Lung (tissue), 11 donors: ENCODE measurements at regions not wholly inside any gene's neighbourhood (a gene's known extent, or its start where the extent isn't known, plus 50 kb on each side); places are given as distances from the start of the nearest gene placed in this dataset.

Source experiments
- ATAC-seq: fragments of 200-7000 bp; cut with Tn5 transposase; one replicate; pipeline ENCODE4 v1.9.1; 2020; ENCODE audit warnings: moderate number of reproducible peaks; ENCODE audit not compliant: insufficient read depth, low FRiP score
- DNase-seq, 3 donors: peaks; one replicate each; pipeline ENCODE4 v3.0.0-alpha.2; 2013 to 2017
- H3K27ac ChIP-seq, 2 donors: one replicate each; pipeline ENCODE4 v1.5.1; 2013; ENCODE audit warnings: mild to moderate bottlenecking in 2 of 2, moderate library complexity in 2 of 2, control low read depth in 1 of 2, inconsistent platforms in 1 of 2, low read depth in 1 of 2, low read length in 1 of 2
- H3K27me3 ChIP-seq, 3 donors: one replicate each; pipeline ENCODE4 v1.5.1; 2013; ENCODE audit warnings: low read length in 2 of 3; ENCODE audit not compliant: control insufficient read depth in 3 of 3, insufficient read depth in 3 of 3
- H3K36me3 ChIP-seq, 4 donors: one replicate each; pipeline ENCODE4 v1.5.1; 2013; ENCODE audit warnings: low read length in 4 of 4, mild to moderate bottlenecking in 1 of 4, moderate library complexity in 1 of 4; ENCODE audit not compliant: control insufficient read depth in 4 of 4, insufficient read depth in 4 of 4
- H3K4me1 ChIP-seq, 5 donors: one replicate each; pipeline ENCODE4 v1.5.1; 2013; ENCODE audit warnings: low read length in 5 of 5, mild to moderate bottlenecking in 2 of 5, moderate library complexity in 1 of 5; ENCODE audit not compliant: control insufficient read depth in 5 of 5, insufficient read depth in 5 of 5
- H3K4me3 ChIP-seq: one replicate; pipeline ENCODE4 v1.5.1; 2013; ENCODE audit warnings: mild to moderate bottlenecking, control low read depth, moderate library complexity
- H3K9ac ChIP-seq, 2 donors: one replicate each; pipeline ENCODE4 v1.5.1; 2013; ENCODE audit warnings: low read length in 2 of 2, control low read depth in 1 of 2; ENCODE audit not compliant: insufficient read depth in 1 of 2
- H3K9me3 ChIP-seq, 4 donors: one replicate each; pipeline ENCODE4 v1.5.1; 2013; ENCODE audit warnings: low read length in 3 of 4, mild to moderate bottlenecking in 1 of 4, moderate library complexity in 1 of 4; ENCODE audit not compliant: control insufficient read depth in 4 of 4, insufficient read depth in 3 of 4
- CTCF ChIP-seq: IDR thresholded peaks from 2 replicates; pipeline ENCODE4 v1.5.1; 2012; ENCODE audit warnings: mild to moderate bottlenecking; ENCODE audit errors: control extremely low read depth, extremely low read depth
- WGBS, 2 donors: extraction: QIAGEN DNeasy Blood & Tissue Kit; methylation state at CpG; one replicate each; pipeline ENCODE4 v1.1.7; 2013; 5-methylcytosine and 5-hydroxymethylcytosine counted together
- donor health status: control.
- donor health status: control.
- donor health status: Bipolar disorder and iron deficiency.
- donor health status: healthy.
- donor health status: DM: yes; HTN: yes; CAD: no.

DNA sequence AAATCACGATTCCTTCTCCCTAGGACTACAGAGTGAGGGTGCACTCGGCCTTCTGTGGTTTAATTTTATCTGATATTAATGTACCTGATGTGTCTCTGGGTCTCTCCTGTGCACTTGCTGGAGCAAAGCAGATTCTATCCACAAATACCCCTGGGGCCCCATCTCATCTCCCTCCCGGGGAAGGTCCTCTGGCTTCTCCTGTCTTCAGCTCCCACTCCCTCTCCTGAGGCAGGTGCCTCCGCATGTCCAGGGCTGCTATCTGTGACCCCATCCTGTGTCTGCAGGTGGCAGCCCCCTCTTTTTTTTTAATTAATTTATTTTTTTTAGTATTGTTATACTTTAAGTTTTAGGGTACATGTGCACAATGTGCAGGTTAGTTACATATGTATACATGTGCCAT lies 558.7 kb downstream of the BRD1 start:
- no peaks in the 10 kb centered on the region for H3K36me3 ChIP-seq
- H3K4me3 ChIP-seq = no peak overlapping the region
- no peak for TF ChIP-seq CTCF
- no peaks in the 10 kb centered on the region for H3K9me3 ChIP-seq
- no peak overlapping the region for H3K9ac ChIP-seq
- no peaks in the 10 kb centered on the region for H3K4me1 ChIP-seq
- peaks cover 9 to 45% (median 29%) of the 10 kb centered on the region in 3 donors for H3K27me3 ChIP-seq
- no peak for DNase-seq
- no peak for ATAC-seq
- H3K27ac ChIP-seq = no peak overlapping the region
- 44 to 49% methylated on average over 4 of the region's 4 CpGs for WGBS, 2 donors

GRCh38 chr22:49267996-49268395 lies 559.7 kb downstream of the BRD1 start:
- Histone ChIP-seq H3K4me3 (no peak overlapping the region), H3K27ac (no peak overlapping the region), H3K9ac (no peak overlapping the region), H3K27me3 (peaks cover 9 to 45% (median 29%) of the 10 kb centered on the region in 3 donors), H3K36me3 (no peaks in the 10 kb centered on the region), H3K4me1 (no peaks in the 10 kb centered on the region), H3K9me3 (no peaks in the 10 kb centered on the region)
- TF ChIP-seq CTCF = no peak
- DNase-seq (no peak), ATAC-seq (no peak)
- 48% methylated on average over 7 of the region's 7 CpGs for WGBS, 2 donors

DNA sequence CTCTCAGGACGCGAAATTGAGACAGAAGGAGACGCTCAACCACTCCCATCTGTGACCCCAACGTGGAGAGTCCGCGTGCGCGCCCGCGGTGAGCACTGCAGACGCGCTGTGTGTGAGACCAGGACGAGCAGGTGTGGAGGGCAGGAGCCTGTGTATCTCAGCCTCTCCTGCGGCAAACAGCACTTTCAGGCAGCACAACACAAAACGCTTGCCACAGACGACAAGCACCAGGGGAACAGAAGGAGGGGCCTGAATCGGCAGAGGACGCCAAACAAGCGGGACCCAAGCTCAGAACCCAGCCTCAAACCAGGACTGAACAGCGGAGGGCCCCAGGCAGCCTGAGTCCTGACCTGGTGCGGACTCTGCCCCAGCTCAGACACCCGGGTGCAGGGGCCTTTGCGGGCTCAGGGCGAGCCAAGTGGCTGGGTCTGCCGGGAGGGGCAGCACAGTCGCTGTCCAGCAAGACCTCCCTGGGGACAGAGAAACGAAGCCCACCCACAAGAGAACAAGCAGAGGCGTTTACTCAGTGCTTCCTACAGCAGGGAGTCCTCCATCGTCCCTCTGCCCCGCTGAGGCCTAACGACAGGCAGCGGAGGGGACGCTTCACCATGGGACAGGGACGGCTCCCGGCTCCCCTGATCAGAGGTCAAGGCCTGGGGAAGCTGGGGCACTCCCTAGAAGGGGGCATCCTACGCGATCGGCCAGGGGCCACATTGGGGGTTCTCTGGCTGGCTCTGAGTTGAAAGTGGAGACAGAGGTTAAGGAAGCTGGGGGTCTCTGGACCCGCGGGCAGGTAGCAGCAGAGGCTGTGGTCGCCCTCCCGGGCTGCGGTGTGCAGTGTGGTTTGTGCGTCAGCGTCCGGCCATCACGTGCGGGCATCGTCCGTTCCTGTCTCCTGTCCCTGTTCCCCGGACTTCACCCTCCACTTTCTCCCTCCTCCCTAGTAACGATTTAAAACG lies 560.8 kb downstream of the BRD1 start:
- TF ChIP-seq CTCF = no peak
- no peak overlapping the region for H3K9ac ChIP-seq
- peaks cover 9 to 45% (median 29%) of the 10 kb centered on the region in 3 donors for H3K27me3 ChIP-seq
- no peaks in the 10 kb centered on the region for H3K36me3 ChIP-seq
- no peak overlapping the region for H3K4me3 ChIP-seq
- no peak for ATAC-seq
- no peaks in the 10 kb centered on the region for H3K9me3 ChIP-seq
- H3K27ac ChIP-seq = no peak overlapping the region
- 53 to 61% methylated on average over 53 of the region's 53 CpGs for WGBS, 2 donors
- DNase-seq = no peak
- no peaks in the 10 kb centered on the region for H3K4me1 ChIP-seq
